C4-2B (cell line): ENCODE measurements at regions not wholly inside any gene's neighbourhood (a gene's known extent, or its start where the extent isn't known, plus 50 kb on each side); places are given as distances from the start of the nearest gene placed in this dataset.

Experiments used
- CTCF ChIP-seq: fragments of 450-650 bp; conservative IDR thresholded peaks from 2 replicates; pipeline ENCODE4 v1.5.1; 2017; ENCODE audit warnings: mild to moderate bottlenecking
- ZFX ChIP-seq: fragments of 450-650 bp; IDR thresholded peaks from 2 replicates; pipeline ENCODE4 v1.6.1; 2017

DNA sequence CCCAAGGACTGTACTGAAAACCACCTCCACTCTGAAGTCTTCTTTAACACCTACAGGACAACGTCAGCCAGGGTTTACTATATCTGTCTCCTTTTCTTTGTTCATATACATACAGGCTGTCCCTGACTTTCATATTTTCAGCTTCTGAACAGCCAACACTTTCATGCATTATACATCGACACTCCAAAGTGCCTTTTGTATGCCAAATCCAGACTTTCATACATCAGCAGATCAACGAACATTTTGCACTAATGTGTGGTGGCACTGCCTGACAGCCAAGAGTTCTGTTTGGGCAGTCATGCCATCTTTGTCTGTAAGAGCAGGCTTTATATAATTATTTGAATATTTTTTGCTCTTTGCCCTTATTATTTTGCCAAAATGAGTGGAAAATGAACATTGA lies 487.4 kb downstream of the CETN3 start:
- TF ChIP-seq CTCF (no peak), ZFX (no peak)
